ENCODE measurements at regions not wholly inside any gene's neighbourhood (a gene's known extent, or its start where the extent isn't known, plus 50 kb on each side); places are given as distances from the start of the nearest gene placed in this dataset.

- DNase-seq, result peak; percentile 76
These were observed 52.4 kb downstream of the CBLL2 start for GRCh38 chrX:22325096-22325495.

DNA sequence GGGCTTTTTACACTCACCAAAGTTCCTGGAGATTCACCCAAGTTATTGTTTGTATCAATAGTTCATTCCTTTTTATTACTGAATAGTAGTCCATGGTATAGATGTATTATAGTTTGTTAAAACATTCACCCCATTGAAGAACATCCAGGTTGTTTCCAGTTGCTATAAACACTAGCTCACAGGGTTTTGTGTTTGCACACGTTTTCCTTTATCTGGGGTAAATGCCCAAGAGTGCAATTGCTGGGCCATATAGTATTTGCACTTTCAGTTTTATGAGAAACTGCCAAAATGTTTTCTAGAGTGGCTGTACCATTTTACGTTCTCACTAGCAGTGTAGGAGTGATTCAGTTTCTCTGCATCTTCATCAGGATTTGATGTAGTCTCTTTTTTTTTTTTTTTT is 57.1 kb downstream of the CBLL2 start:
- no peak for DNase-seq

- peak; percentile 17 for DNase-seq
These were observed 66.0 kb downstream of the CBLL2 start for GRCh38 chrX:22338740-22339139.

DNA sequence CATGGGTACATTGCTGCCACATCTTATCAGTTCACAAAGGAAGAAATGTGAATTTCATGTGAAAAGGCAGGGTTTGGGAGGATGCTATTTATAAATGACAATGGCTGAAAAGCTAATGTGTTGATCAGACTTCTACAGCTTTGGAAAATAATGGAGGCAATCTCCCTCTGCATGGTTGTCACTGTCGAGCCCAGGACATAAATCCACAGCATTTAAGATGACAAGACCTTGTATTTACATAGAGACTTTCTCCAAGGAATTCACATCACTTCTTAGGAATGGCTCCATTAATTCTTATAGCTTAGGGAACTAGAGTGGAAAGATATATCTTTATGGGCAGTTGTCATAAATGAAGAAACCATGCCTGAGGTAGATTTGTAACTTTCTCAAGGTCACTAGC is 66.7 kb downstream of the CBLL2 start:
- no peak for DNase-seq

DNA sequence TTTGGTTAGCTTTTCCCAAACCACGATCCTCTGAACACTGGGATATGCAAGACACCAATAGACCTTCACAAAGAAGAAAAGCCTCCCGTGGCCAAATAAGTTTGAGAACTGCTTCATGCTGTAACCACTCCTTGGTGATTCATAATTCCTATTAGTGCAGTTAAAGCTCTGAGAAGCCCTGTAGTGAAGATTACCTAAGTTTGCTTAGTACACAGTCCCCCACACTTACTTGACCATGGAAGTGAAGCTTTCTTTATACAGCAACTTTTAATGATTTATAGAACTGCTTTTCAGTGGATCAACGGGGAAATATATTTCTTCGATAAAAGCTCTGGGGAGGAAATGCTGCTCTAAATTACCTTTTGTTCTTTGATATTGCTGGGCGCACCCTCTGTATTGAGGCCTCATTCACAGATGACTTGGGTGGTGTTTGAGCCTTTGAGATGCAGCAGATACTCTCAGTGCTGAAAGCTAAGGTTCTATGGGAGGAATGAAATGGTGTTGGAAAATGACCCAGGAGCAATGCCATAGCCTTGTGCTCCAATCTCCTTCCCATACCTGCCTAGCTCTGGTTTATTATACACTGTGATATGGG is 67.4 kb downstream of the CBLL2 start:
- DNase-seq, result peak; percentile 25

- no peak for DNase-seq
These were observed 70.5 kb downstream of the CBLL2 start for GRCh38 chrX:22343192-22343591.

DNA sequence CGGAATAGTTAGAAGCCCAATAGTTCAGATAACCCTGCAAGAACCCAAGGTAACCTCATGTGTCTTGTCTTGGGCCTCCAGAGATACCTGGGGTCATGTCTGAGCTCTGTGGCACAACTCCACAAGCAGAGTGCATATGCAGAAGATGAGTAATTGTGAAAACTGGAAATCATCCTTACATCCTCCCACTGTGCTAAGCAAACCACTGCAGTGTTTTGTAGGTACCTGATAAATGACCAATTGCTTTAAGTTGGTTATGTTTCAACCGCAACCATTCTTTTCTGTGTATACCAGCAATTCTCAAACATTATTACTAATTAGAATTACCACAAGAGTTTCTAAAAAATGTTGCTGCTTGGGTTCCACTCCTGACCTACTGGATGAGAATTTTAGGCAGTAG is 73.2 kb downstream of the CBLL2 start:
- peak; percentile 7 for DNase-seq

DNA sequence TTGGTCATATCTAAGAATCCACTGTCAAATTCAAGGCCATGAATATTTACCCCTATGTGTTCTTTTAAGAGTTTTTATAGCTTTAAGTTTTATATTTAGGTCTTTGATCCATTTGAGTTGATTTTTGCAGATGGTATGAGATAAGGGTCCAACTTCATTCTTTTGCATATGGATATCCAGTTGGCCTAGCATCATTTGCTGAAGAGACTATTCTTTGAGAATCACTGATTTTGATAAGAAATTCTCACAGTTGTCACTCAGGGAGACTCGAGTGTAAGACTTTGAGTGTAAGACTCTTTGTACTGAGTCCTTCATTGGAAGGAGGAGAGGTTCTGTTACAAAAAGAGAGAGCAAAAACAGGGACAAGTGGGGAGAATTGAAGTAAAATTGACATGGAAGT is 74.8 kb downstream of the CBLL2 start:
- DNase-seq, result no peak

DNA sequence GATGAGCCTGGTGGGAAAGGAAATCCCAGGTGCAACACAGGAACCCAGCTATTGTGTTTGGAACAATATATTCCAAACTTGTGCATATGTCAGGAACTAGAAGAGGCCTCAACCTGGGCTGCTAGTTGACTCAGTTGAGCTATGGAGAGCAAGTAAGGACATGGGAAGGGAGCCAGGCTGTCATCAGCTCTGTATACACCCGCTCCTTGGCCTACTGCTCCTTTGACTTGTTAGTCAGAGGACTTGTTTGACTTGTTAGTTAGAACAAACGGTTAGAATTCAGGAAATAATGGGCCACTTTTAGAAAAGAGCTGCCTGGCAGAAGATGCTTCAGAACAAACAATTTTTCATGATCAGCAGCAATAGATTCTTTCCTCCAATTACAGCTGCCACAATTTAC is 76.4 kb downstream of the CBLL2 start:
- DNase-seq, result no peak

DNA sequence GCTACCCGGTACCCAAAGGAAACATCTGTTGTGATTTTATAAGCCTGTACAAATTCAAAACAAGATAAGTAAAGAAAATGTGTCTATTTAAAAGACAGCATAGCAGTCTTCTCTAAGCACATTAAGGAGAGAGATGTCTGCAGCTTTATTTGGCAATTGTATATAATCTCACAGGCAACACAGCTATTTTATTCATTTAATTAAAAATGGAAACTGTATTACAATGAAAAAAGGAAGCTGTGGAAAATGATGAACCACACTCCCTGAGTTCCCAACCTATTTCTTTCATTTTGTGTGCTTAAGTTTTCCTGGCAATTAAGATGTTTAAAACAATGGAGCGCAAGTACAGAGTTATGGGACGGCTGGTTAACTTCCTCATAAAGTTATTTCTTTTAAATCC is 78.4 kb downstream of the CBLL2 start:
- no peak for DNase-seq

DNA sequence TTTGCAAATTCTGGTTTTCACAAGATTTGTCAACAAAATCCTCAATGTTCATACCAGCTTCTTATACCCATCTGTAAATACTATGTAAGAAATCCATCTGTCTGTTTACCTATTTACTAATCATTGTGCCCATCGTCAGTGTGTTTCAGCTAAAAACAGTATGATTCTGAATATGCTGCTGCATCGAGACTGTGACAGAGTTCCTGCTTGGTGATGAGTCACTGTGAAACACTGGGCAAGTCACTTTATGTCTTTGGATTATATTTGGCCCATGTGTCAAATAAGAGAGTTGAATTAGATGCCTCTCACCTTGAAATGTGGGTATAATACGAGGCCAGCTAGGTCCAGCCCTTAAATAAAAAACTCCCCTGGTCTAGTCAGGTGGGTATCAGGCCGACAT is 79.3 kb downstream of the CBLL2 start:
- no peak for DNase-seq

DNA sequence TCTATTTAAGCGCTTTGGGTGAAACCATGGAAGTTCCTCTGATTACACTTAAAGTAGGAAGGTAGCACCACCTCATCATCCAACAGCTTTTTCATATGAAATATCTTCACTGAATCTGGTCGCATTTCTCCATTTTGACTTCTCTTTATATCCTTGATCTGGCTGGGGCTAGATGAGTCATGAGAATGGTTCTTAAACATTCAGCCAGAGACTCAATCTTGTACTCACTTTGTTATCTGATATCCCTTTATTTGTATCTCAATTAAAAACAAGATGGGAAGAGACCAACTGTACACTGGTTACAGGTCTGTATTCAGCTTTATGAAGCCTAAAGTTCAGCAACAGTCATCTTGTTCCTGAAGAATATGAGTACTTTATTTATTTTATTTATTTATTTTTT is 84.9 kb downstream of the CBLL2 start:
- DNase-seq, result no peak

- no peak for DNase-seq
These were observed 87.4 kb downstream of the CBLL2 start for GRCh38 chrX:22360129-22360528.

DNA sequence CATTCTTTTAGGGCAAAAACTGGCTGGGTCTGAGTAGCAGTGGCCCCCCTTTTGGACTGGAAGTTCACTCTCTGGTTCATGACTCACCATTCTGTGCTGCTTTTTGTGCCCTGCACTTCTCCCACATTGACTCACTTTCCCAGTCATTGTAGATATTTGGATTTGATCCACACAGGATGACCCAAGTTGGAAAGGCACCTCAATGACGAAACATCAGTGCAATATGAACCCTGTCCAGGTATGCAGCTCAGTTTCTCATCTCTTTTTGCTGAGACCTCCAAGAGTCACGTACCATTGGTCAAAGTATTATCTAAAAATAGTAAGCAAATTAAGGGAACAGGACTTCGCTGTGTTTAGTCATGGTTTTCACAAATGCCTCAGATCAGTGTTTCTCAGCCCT is 92.7 kb downstream of the CBLL2 start:
- peak; percentile 81 for DNase-seq

DNA sequence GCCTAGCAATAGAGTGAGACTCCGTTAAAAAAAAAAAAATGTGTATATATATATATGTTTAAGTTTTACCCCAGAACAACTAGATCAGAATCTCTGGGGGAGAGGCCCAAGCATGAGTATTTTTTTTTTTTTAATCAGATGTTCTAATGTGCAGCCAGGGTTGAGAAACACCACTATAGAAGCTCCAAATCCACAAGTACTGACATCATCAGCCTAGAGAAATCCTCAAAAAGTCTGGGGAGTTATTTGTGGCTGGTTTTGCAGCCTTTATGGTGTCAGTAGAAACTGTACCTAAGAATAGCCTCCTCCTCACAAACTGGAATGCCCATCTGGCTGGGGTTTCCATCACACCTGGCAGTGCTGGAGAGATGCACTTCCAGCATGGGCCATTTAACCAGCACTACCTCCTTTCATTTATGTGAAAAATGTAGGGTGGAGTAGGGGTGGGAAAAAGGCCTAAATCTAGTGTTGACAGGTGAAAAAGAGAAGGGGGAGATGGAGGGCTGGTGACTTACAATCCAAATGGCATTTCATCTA is 93.5 kb downstream of the CBLL2 start:
- DNase-seq, result peak; percentile 20

GRCh38 chrX:22366906-22367305 is 94.2 kb downstream of the CBLL2 start:
- DNase-seq, result no peak

DNA sequence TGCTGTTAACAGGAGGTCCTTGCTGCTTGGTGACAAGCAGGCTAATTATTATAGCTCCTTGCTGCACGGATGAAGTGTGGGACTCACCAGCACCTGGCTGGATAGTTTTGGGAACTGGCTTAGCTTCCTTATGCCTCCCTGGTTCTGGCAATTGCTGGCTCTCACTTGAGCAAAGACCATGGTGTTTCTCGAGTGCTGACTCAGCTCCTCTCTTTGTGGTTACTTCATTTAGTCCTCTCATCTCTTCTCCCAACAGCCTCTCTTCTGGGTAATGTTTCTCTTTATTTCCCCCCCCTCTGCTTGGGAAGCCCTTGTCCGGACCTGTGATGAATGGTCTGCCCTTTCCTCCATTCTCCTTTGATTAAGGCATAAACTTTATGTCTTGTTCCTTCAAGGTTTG is 100.4 kb downstream of the CBLL2 start:
- DNase-seq, result no peak

GRCh38 chrX:22373766-22374165 is 101.1 kb downstream of the CBLL2 start:
- no peak for DNase-seq

DNA sequence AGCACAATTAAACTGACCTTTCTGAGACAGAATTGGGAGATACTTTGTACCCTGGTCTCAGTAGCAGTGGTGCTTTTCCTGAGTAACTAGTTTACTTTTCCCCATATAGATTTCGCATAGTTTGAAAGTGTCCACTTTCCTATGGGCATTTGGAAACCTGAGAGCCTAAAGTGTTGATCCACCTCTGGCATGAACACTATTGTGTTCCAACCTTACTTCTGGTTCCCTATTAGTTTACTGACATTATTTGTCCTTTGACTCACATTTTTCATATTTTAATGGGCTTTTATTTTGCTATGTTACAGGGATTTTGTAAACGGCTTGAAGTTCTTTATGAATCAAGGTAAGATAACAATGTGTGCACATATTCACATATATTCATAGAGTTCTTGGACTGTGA is 103.7 kb downstream of the CBLL2 start:
- DNase-seq, result no peak

- DNase-seq, result no peak
These were observed 105.6 kb downstream of the CBLL2 start for GRCh38 chrX:22378296-22378695.

- DNase-seq, result no peak
These were observed 111.3 kb downstream of the CBLL2 start for GRCh38 chrX:22383988-22384387.

DNA sequence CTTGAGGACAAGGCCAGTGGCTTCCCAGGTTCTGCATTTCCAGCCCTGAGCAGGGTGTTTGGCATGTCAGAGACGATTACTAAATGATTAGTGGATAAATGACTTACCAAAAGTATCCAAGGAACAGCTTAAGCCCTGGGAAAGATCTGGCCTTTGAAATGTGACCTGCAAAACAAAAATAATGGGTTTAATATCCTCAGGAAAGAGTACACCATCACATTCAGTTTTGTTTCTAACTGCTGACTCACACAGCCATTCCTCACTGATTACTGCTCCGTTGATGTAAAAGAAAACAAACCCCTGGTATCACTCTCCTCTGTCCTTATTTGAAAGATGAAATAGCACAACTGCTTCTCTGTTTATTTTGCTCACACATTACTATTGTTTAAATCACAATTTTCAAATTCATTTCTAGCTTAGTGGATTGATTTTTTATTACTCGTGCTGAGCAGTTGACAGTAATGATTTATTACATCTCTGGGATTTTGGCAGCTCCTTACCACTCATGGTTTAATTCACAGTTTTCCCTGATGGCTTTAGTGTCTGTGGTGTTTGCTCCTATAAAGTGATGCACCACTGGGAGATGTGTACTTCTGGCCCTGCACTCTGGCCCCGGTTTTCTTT is 117.0 kb downstream of the CBLL2 start:
- peak; percentile 86 for DNase-seq

GRCh38 chrX:22392133-22392948 is 119.6 kb downstream of the CBLL2 start:
- DNase-seq, result peak; percentile 56

DNA sequence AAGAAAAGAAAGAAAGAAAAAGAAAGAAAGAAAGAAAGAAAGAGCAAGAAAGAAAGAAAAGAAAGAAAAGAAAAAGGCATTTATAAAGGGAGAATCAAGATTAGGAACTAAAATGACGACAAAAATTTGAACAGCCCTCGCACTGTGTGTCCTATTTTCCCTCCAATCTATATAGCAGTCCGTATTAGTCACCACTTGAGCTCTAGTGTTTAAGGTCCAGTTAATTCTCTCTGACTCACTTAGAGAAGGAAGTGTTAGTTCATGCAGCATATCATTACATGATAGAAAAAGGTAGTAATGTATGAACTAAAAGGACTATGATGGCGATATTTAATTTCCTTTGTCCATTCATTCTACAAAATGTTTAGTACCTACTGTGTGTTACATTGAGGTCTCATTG is 122.7 kb downstream of the CBLL2 start:
- DNase-seq, result peak; percentile 56

Measured in fibroblast of skin of right quadriceps (primary cell).